ENCODE measurements at regions not wholly inside any gene's neighbourhood (a gene's known extent, or its start where the extent isn't known, plus 50 kb on each side); places are given as distances from the start of the nearest gene placed in this dataset.

GRCh38 chr4:95627024-95627605 is 78.3 kb upstream of the UNC5C start:
- H3K4me3 ChIP-seq (ENCODE audit: low read depth, low read length), result no peak overlapping the region
- no peak for DNase-seq (ENCODE audit: low read depth)
- TF ChIP-seq CTCF (IDR thresholded peaks at IDR 0.05; ENCODE audit: insufficient read depth, low read length), result no peak

DNA sequence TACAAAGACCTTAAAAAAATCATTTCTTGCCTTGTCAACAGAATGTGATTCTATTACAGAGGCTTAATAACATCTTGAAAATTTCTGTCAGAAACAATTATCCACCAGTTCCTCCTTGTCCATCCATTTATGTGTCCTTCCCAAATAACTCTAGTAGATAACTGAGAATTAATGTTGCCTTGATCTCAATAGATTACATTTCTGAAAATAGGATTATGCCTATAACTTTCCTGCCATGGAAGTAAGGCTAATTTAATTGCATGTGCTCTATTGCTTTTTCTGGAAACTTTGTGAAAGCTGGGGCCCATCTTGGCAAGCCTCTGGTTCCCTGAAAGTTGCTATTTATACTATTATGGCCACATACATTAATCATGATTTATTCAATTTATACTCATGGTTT is 76.2 kb upstream of the UNC5C start:
- no peak for DNase-seq (ENCODE audit: low read depth)
- TF ChIP-seq CTCF (IDR thresholded peaks at IDR 0.05; ENCODE audit: insufficient read depth, low read length), result no peak
- H3K4me3 ChIP-seq (ENCODE audit: low read depth, low read length), result no peak overlapping the region

- DNase-seq (ENCODE audit: low read depth), result no peak
- no peak for TF ChIP-seq CTCF (IDR thresholded peaks at IDR 0.05; ENCODE audit: insufficient read depth, low read length)
- H3K4me3 ChIP-seq (ENCODE audit: low read depth, low read length), result no peak overlapping the region
Measured at GRCh38 chr4:95619525-95620443, 71.0 kb upstream of the UNC5C start.

DNA sequence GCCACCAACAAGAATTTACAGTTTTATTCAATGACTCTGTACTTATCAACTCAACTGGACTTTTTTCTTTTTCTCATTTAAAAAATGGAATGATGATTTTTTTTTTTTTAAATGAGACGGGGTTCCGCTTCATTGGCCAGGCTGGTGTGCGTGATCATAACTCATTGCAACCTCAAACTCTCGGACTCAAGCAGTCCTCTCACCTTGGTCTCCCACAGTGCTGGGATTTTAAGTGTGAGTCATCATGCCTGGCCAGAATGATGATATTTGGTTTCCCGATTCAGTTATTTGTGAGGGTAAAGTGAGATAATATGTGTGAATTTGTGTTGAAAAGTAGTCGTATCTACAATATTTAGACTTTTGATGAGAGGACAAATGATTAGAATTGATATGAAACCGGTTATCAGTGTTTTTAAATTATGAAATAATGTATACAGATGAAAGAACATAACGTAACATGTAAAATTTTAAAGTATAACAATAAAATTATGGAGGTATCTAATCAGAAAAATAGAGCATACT is 66.0 kb upstream of the UNC5C start:
- DNase-seq (ENCODE audit: low read depth), result no peak
- TF ChIP-seq CTCF (IDR thresholded peaks at IDR 0.05; ENCODE audit: insufficient read depth, low read length), result no peak
- H3K4me3 ChIP-seq (ENCODE audit: low read depth, low read length), result no peak overlapping the region

GRCh38 chr4:95610061-95610569 is 61.3 kb upstream of the UNC5C start:
- DNase-seq (ENCODE audit: low read depth), result no peak
- no peak for TF ChIP-seq CTCF (IDR thresholded peaks at IDR 0.05; ENCODE audit: insufficient read depth, low read length)
- no peak overlapping the region for H3K4me3 ChIP-seq (ENCODE audit: low read depth, low read length)

DNA sequence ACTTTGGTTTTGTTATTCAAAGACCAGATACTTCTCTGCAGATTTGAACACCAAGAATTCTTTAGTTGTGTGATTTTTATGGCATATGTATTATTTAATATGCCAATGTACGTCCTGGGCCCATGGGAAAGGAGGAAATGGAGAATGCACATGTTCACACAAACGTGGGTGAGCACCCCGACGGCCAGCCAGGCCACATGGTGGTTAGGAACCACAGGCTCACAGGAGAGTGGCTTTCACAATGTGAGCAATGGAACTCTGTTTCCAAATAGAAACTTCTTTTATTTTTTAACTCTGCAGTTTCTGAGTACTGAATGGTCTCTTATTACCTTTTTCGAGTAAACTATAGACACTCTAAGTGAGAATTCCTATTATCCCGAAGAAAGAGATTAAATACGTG is 58.0 kb upstream of the UNC5C start:
- no peak for TF ChIP-seq CTCF (IDR thresholded peaks at IDR 0.05; ENCODE audit: insufficient read depth, low read length)
- no peak for DNase-seq (ENCODE audit: low read depth)
- H3K4me3 ChIP-seq (ENCODE audit: low read depth, low read length), result no peak overlapping the region

All from fibroblast of the aortic adventitia (primary cell).